Peyer's patch (tissue), 4 donors: ENCODE measurements at regions not wholly inside any gene's neighbourhood (a gene's known extent, or its start where the extent isn't known, plus 50 kb on each side); places are given as distances from the start of the nearest gene placed in this dataset.

Experiments
- CTCF ChIP-seq, 6 experiments: fragments of 450-650 bp in 4 of 6; fragments of 200-600 bp in 2 of 6; sonication (generic) in 1 of 6; IDR thresholded peaks; one replicate each; pipeline ENCODE4 v1.5.1; 2017 to 2019; ENCODE audit warnings: antibody characterized with exemption in 6 of 6, mild to moderate bottlenecking in 3 of 6, moderate library complexity in 1 of 6
- POLR2A ChIP-seq, 2 donors: fragments of 450-650 bp; IDR thresholded peaks; one replicate each; pipeline ENCODE4 v1.5.1; 2017; ENCODE audit warnings: antibody characterized with exemption in 2 of 2, mild to moderate bottlenecking in 2 of 2, moderate library complexity in 2 of 2

- TF ChIP-seq CTCF (IDR thresholded peaks at IDR 0.05) (no peak), POLR2A (IDR thresholded peaks at IDR 0.05) (no peak)
Observed at GRCh38 chr20:23257848-23258746, 92.5 kb upstream of the NXT1 start.
